Vagina (tissue), 2 donors: ENCODE measurements at regions not wholly inside any gene's neighbourhood (a gene's known extent, or its start where the extent isn't known, plus 50 kb on each side); places are given as distances from the start of the nearest gene placed in this dataset.

Experiments used
- DNase-seq, 2 donors: peaks; one replicate each; pipeline ENCODE4 v3.0.0-alpha.2; 2017; ENCODE audit errors: extremely low spot score in 2 of 2
- H3K27ac ChIP-seq: fragments of 200-600 bp; sonication (generic); one replicate; pipeline ENCODE4 v1.5.1; 2019
- H3K27me3 ChIP-seq: fragments of 200-600 bp; sonication (generic); one replicate; pipeline ENCODE4 v1.5.1; 2019
- H3K36me3 ChIP-seq, 2 donors: fragments of 200-600 bp; sonication (generic); one replicate each; pipeline ENCODE4 v1.5.1; 2017 to 2019
- H3K4me1 ChIP-seq: fragments of 200-600 bp; sonication (generic); one replicate; pipeline ENCODE4 v1.5.1; 2019
- H3K4me3 ChIP-seq, 2 donors: fragments of 200-600 bp; sonication (generic); 1 replicate in 1 of 2; 2 replicates in 1 of 2; pipeline ENCODE4 v1.5.1; 2016 to 2019
- H3K9me3 ChIP-seq: fragments of 200-600 bp; sonication (generic); one replicate; pipeline ENCODE4 v1.5.1; 2019
- POLR2A ChIP-seq, 2 donors: fragments of 450-650 bp; IDR thresholded peaks; one replicate each; pipeline ENCODE4 v1.6.1; 2017; ENCODE audit warnings: antibody characterized with exemption in 2 of 2, mild to moderate bottlenecking in 2 of 2, moderate library complexity in 2 of 2
- POLR2AphosphoS5 ChIP-seq, 2 donors: sonication (generic); formaldehyde crosslinking; IDR thresholded peaks; one replicate each; pipeline ENCODE4 v1.9.0; 2017; ENCODE audit warnings: antibody characterized with exemption in 2 of 2, mild to moderate bottlenecking in 2 of 2, low read depth in 1 of 2; ENCODE audit not compliant: insufficient read depth in 1 of 2
- intact Hi-C: fragments of 100-400 bp; cut with DNase I; formaldehyde crosslinking; loops from one replicate; pipeline ENCODE4 v1.15.1; 2023
- TF ChIP-seq, protein P1 (sequence below), 3 experiments: fragments of 450-650 bp in 2 of 3; fragments of 200-600 bp in 1 of 3; sonication (generic) in 1 of 3; IDR thresholded peaks; one replicate each; pipeline ENCODE4 v1.5.1; 2017 to 2019; ENCODE audit warnings: antibody characterized with exemption in 3 of 3, mild to moderate bottlenecking in 2 of 3, moderate library complexity in 2 of 3

DNA sequence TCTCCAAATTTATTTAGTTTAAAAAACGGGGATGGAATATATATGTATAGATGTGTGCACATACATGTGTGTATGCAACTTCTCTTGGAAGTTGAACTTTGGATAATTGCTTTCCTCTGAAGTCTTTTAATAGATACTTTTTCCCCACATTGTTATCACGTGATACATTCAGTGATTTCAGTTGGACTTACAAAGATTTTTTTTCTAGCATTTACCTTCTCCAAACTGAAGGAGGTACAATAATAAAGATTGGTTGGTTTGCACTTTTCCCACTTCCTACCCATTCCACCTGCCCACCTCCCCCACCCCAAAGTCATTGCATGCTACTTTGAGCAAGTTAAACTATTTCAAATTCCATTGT, 206.1 kb upstream of the FSHR start:
- no peak for DNase-seq
- H3K27me3 ChIP-seq = no peaks in the 10 kb centered on the region

DNA sequence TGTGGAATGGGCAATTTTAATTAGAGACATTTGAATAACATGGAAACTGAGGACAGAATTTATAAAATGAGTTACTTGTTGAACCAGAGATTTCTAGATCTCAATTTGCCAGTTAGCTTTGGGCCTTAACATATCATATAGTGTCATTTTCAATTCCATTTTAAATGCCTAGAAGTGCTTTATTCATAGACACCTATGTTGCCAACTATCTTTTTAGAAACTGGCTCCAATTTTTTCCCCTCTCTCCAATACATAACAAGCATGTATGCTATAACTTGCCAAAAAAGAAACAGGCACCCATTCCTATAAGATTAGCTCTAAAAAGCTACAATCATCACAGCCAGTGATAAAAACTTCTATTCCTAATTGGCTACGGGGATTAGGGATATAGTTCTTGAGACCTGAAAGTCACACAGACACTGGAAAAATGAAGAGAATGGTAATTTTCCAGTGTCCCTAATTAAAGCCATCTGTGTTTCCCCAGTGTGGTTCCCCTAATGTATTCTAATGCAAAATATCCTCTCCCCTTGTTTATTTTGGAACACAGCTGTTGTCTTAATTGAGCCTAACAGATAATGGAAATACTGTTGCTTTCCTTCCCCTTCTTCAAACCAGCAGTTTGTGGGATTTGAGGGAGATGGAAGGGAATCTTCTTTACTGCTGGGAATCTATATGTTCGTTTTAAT, 205.5 kb upstream of the FSHR start:
- H3K4me1 ChIP-seq = no peaks in the 10 kb centered on the region
- H3K27ac ChIP-seq = no peak overlapping the region
- H3K4me3 ChIP-seq = no peak overlapping the region
- no peaks in the 10 kb centered on the region for H3K9me3 ChIP-seq
- intact Hi-C loops = no loop called here
- DNase-seq = no peak
- H3K27me3 ChIP-seq = no peaks in the 10 kb centered on the region
- TF ChIP-seq POLR2AphosphoS5 (IDR thresholded peaks at IDR 0.05; ENCODE audit: insufficient read depth in 1 of 2, low read depth in 1 of 2) (no peak), POLR2A (IDR thresholded peaks at IDR 0.05) (no peak)
- TF ChIP-seq, protein P1, sequence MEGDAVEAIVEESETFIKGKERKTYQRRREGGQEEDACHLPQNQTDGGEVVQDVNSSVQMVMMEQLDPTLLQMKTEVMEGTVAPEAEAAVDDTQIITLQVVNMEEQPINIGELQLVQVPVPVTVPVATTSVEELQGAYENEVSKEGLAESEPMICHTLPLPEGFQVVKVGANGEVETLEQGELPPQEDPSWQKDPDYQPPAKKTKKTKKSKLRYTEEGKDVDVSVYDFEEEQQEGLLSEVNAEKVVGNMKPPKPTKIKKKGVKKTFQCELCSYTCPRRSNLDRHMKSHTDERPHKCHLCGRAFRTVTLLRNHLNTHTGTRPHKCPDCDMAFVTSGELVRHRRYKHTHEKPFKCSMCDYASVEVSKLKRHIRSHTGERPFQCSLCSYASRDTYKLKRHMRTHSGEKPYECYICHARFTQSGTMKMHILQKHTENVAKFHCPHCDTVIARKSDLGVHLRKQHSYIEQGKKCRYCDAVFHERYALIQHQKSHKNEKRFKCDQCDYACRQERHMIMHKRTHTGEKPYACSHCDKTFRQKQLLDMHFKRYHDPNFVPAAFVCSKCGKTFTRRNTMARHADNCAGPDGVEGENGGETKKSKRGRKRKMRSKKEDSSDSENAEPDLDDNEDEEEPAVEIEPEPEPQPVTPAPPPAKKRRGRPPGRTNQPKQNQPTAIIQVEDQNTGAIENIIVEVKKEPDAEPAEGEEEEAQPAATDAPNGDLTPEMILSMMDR (IDR thresholded peaks at IDR 0.05) = no peak
- H3K36me3 ChIP-seq = no peaks in the 10 kb centered on the region

More for the DNA sequence above, 206.1 kb upstream of the FSHR start:
- intact Hi-C loops = no loop called here
- H3K9me3 ChIP-seq = no peaks in the 10 kb centered on the region
- H3K27ac ChIP-seq = no peak overlapping the region
- H3K4me1 ChIP-seq = no peaks in the 10 kb centered on the region
- no peak for TF ChIP-seq POLR2AphosphoS5 (IDR thresholded peaks at IDR 0.05; ENCODE audit: insufficient read depth in 1 of 2, low read depth in 1 of 2)
- H3K4me3 ChIP-seq = no peak overlapping the region
- no peaks in the 10 kb centered on the region for H3K36me3 ChIP-seq

DNA sequence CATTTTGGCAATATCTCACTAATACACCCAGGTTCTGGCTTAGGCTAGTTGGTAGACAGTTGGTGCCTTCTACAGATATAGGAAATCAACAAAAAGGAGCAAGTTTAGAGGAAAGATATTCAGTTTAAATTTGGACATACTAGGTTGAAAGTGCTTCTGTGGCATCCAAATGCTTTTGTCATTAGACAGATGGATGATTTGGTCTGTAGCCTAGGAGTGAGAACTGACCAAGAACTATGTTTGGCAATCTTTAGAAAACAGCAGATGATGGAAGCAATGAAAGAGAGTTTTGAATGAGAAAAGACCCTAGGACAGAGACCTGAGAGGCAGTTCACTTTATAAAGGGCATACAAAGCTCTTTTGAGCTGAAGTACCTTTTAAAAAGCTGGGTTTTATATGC, 201.3 kb upstream of the FSHR start:
- no peaks in the 10 kb centered on the region for H3K9me3 ChIP-seq
- no peak overlapping the region for H3K27ac ChIP-seq
- intact Hi-C loops = no loop called here
- no peaks in the 10 kb centered on the region for H3K27me3 ChIP-seq
- no peak for DNase-seq
- H3K4me3 ChIP-seq = no peak overlapping the region
- TF ChIP-seq POLR2AphosphoS5 (IDR thresholded peaks at IDR 0.05; ENCODE audit: insufficient read depth in 1 of 2, low read depth in 1 of 2) (no peak), POLR2A (IDR thresholded peaks at IDR 0.05) (no peak)
- TF ChIP-seq, protein P1 (IDR thresholded peaks at IDR 0.05) = no peak
- H3K36me3 ChIP-seq = no peaks in the 10 kb centered on the region
- H3K4me1 ChIP-seq = no peaks in the 10 kb centered on the region

DNA sequence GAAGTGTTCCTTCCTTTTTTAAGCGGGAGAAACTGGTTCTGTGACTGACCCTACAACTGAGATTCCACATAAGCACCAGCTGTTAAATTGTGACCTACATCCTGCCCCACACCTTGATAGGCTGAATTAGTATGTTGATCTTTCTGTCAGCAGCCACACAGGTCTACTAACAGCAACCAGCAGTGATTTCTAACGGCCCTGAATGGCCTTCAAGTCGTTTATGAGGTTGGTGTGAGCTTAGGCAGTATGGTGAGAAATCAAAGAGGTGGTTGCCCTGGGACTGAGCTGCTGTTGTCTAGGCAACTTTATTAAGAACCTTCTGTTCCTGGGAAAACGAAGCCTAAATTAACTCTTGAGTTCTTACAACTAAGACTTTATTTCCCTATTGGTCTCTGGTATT, 197.2 kb upstream of the FSHR start:
- TF ChIP-seq, protein P1 (IDR thresholded peaks at IDR 0.05) = no peak
- TF ChIP-seq POLR2AphosphoS5 (IDR thresholded peaks at IDR 0.05; ENCODE audit: insufficient read depth in 1 of 2, low read depth in 1 of 2) = no peak
- no peak for TF ChIP-seq POLR2A (IDR thresholded peaks at IDR 0.05)
- no peaks in the 10 kb centered on the region for H3K9me3 ChIP-seq
- DNase-seq = no peak
- no peak overlapping the region for H3K4me3 ChIP-seq
- no peaks in the 10 kb centered on the region for H3K4me1 ChIP-seq
- no peak overlapping the region for H3K27ac ChIP-seq
- no peaks in the 10 kb centered on the region for H3K27me3 ChIP-seq
- intact Hi-C loops = no loop called here
- no peaks in the 10 kb centered on the region for H3K36me3 ChIP-seq

DNA sequence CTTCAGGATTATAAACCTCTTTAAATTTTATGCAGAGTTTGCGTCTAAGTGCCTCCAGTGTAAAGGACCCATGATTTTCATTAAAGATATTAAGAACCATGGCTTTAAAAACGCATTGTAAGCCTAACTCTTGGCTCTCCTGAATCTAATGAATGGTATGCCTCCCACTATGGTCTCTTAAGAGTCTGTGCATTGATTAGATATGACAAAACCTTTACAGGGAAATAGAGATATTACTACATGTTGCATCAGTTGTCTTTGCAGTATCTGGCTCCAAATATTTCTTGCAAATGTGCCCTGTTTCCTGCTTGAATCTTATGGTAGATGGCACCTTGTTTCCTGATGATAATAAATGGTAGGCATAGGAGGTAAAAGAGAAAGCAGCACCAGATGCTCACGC, 189.3 kb upstream of the FSHR start:
- intact Hi-C loops = no loop called here
- TF ChIP-seq, protein P1 (IDR thresholded peaks at IDR 0.05) = no peak
- TF ChIP-seq POLR2A (IDR thresholded peaks at IDR 0.05) (no peak), POLR2AphosphoS5 (IDR thresholded peaks at IDR 0.05; ENCODE audit: insufficient read depth in 1 of 2, low read depth in 1 of 2) (no peak)
- no peaks in the 10 kb centered on the region for H3K9me3 ChIP-seq
- H3K27me3 ChIP-seq = no peaks in the 10 kb centered on the region
- H3K4me3 ChIP-seq = no peak overlapping the region
- H3K27ac ChIP-seq = no peak overlapping the region
- DNase-seq = no peak
- no peaks in the 10 kb centered on the region for H3K36me3 ChIP-seq
- no peaks in the 10 kb centered on the region for H3K4me1 ChIP-seq
